SK-N-SH (cell line): ENCODE measurements at regions not wholly inside any gene's neighbourhood (a gene's known extent, or its start where the extent isn't known, plus 50 kb on each side); places are given as distances from the start of the nearest gene placed in this dataset.

ENCODE experiments used
- CTCF ChIA-PET: fragments of 300-600, 350-600 bp; formaldehyde crosslinking; extraction: SDS; loops from one replicate; lab custom pipeline; 2021; lab: Yijun Ruan, JAX
- POLR2A ChIA-PET: fragments of 350-600 bp; sonication (Branson Sonifier 250); formaldehyde crosslinking; extraction: SDS; loops from one replicate; lab custom pipeline; 2020; ENCODE audit warnings: antibody characterized with exemption, inconsistent platforms; lab: Yijun Ruan, JAX
- DNase-seq: peaks from one replicate; pipeline ENCODE4 v3.0.0; 2012
- H2AFZ ChIP-seq: fragments of 200-600 bp; sonication (generic); 2 replicates; pipeline ENCODE4 v1.8.1; 2016; ENCODE audit warnings: antibody characterized with exemption, mild to moderate bottlenecking, low read depth
- H3F3A ChIP-seq: fragments of 200-600 bp; sonication (generic); replicated peaks from 2 replicates; pipeline ENCODE3; 2016; ENCODE audit warnings: antibody characterized with exemption, mild to moderate bottlenecking; ENCODE audit not compliant: insufficient read depth
- H3K27ac ChIP-seq, 2 experiments: fragments of 200-500 bp in 1 of 2; fragments of 200-600 bp in 1 of 2; sonication (Bioruptor generic) in 1 of 2; sonication (generic), shearing (Covaris generic) in 1 of 2; 2 replicates each; pipeline versions ENCODE4 v1.5.1 to v1.6.1; 2014 to 2016; ENCODE audit warnings: low read depth in 2 of 2, inconsistent platforms in 1 of 2, low read length in 1 of 2, mild to moderate bottlenecking in 1 of 2, mixed read lengths in 1 of 2
- H3K27me3 ChIP-seq: fragments of 200-600 bp; sonication (generic), shearing (Covaris generic); 2 replicates; pipeline ENCODE4 v1.6.1; 2016; ENCODE audit warnings: mixed run types; ENCODE audit not compliant: insufficient read depth
- H3K36me3 ChIP-seq, 2 experiments: fragments of 200-500 bp in 1 of 2; fragments of 200-600 bp in 1 of 2; sonication (Bioruptor generic) in 1 of 2; sonication (generic) in 1 of 2; replicated peaks in 1 of 2; 2 replicates each; pipeline versions ENCODE3 to v1.5.1; 2014 to 2016; ENCODE audit warnings: low read length in 1 of 2, mild to moderate bottlenecking in 1 of 2; ENCODE audit not compliant: insufficient read depth in 2 of 2, control insufficient read depth in 1 of 2
- H3K4me1 ChIP-seq, 2 experiments: fragments of 200-500 bp in 1 of 2; fragments of 200-600 bp in 1 of 2; sonication (Bioruptor generic) in 1 of 2; sonication (generic), shearing (Covaris generic) in 1 of 2; 2 replicates each; pipeline versions ENCODE4 v1.5.1 to v1.6.1; 2014 to 2016; ENCODE audit warnings: low read depth in 1 of 2, low read length in 1 of 2, mixed run types in 1 of 2; ENCODE audit not compliant: insufficient read depth in 2 of 2, control insufficient read depth in 1 of 2
- H3K4me2 ChIP-seq: fragments of 200-600 bp; sonication (generic), shearing (Covaris generic); 2 replicates; pipeline ENCODE4 v1.6.1; 2017; ENCODE audit warnings: mixed run types
- H3K4me3 ChIP-seq, 2 experiments: fragments of 200-500 bp in 1 of 2; fragments of 200-600 bp in 1 of 2; sonication (Bioruptor generic) in 1 of 2; sonication (generic), shearing (Covaris generic) in 1 of 2; 2 replicates each; pipeline versions ENCODE4 v1.5.1 to v1.8.1; 2014 to 2016; ENCODE audit warnings: low read depth in 2 of 2, inconsistent platforms in 1 of 2, low read length in 1 of 2, mild to moderate bottlenecking in 1 of 2, mixed read lengths in 1 of 2, moderate library complexity in 1 of 2
- H3K79me2 ChIP-seq: fragments of 200-600 bp; sonication (generic); 2 replicates; pipeline ENCODE4 v1.8.1; 2017; ENCODE audit warnings: mild to moderate bottlenecking; ENCODE audit not compliant: insufficient read depth
- H3K9ac ChIP-seq: fragments of 200-600 bp; sonication (generic); 2 replicates; pipeline ENCODE4 v1.6.1; 2017; ENCODE audit warnings: mixed run types
- H3K9me2 ChIP-seq: fragments of 200-600 bp; sonication (generic); 2 replicates; pipeline ENCODE4 v1.6.1; 2017; ENCODE audit warnings: mixed run types
- H3K9me3 ChIP-seq: fragments of 200-600 bp; sonication (generic); 2 replicates; pipeline ENCODE4 v1.6.1; 2017; ENCODE audit warnings: mixed run types, mild to moderate bottlenecking, moderate library complexity
- H4K20me1 ChIP-seq: fragments of 200-600 bp; sonication (generic); 2 replicates; pipeline ENCODE4 v1.6.1; 2017; ENCODE audit warnings: mild to moderate bottlenecking, mixed run types; ENCODE audit not compliant: insufficient read depth
- CHD2 ChIP-seq: fragments of 150-350 bp; IDR thresholded peaks from 2 replicates; pipeline ENCODE4 v1.6.1; 2018; ENCODE audit warnings: low read length; ENCODE audit not compliant: partially characterized antibody
- ELF1 ChIP-seq: IDR thresholded peaks from 2 replicates; pipeline ENCODE4 v1.4.0; 2012
- EP300 ChIP-seq, 2 experiments: IDR thresholded peaks; 2 replicates each; pipeline versions ENCODE4 v1.4.0 to v1.6.1; 2012; ENCODE audit warnings: borderline replicate concordance in 1 of 2, low read depth in 1 of 2, low read length in 1 of 2
- FOSL2 ChIP-seq: IDR thresholded peaks from 2 replicates; pipeline ENCODE4 v1.4.0; 2012; ENCODE audit warnings: low read depth, mild to moderate bottlenecking, moderate library complexity, borderline replicate concordance
- GATA2 ChIP-seq: sonication (generic); formaldehyde crosslinking; IDR thresholded peaks from 2 replicates; pipeline ENCODE4 v1.5.0; 2020; ENCODE audit warnings: mild to moderate bottlenecking, missing genetic modification reagents
- IRF3 ChIP-seq: fragments of 150-350 bp; IDR thresholded peaks from 2 replicates; pipeline ENCODE4 v1.6.1; 2016; ENCODE audit warnings: mild to moderate bottlenecking, low read depth, low read length
- MXI1 ChIP-seq: IDR thresholded peaks from 2 replicates; pipeline ENCODE4 v1.6.1; 2012; ENCODE audit warnings: mild to moderate bottlenecking, low read depth, low read length, improper control_type of control experiment
- RFX5 ChIP-seq: IDR thresholded peaks from 2 replicates; pipeline ENCODE4 v1.6.1; 2012; ENCODE audit warnings: mild to moderate bottlenecking, improper control_type of control experiment, low read length
- RXRA ChIP-seq: IDR thresholded peaks from 2 replicates; pipeline ENCODE4 v1.4.0; 2012; ENCODE audit warnings: low read depth, mild to moderate bottlenecking, borderline replicate concordance
- SMC3 ChIP-seq: IDR thresholded peaks from 2 replicates; pipeline ENCODE4 v1.6.1; 2012; ENCODE audit warnings: low read depth, low read length, improper control_type of control experiment
- ZBTB33 ChIP-seq: IDR thresholded peaks from 2 replicates; pipeline ENCODE4 v1.4.0; 2012; ENCODE audit warnings: low read depth, borderline replicate concordance
- WGBS: methylation state at CpG from one replicate; pipeline ENCODE4 v1.1.6; 2017; ENCODE audit warnings: low lambda C conversion rate; 5-methylcytosine and 5-hydroxymethylcytosine counted together
- TF ChIP-seq, protein P1 (sequence below): fragments of 150-350 bp; IDR thresholded peaks from 2 replicates; pipeline ENCODE4 v1.6.1; 2017; ENCODE audit warnings: antibody characterized with exemption, low read length, low read depth, borderline replicate concordance
- TF ChIP-seq, protein P2 (sequence below): IDR thresholded peaks from 2 replicates; pipeline ENCODE4 v1.6.1; 2012; ENCODE audit warnings: mild to moderate bottlenecking, low read depth, low read length, moderate library complexity

- TF ChIP-seq IRF3, result no peak
Measured at GRCh38 chr14:87073880-87074570, 919.0 kb downstream of the GALC start (continued).

DNA sequence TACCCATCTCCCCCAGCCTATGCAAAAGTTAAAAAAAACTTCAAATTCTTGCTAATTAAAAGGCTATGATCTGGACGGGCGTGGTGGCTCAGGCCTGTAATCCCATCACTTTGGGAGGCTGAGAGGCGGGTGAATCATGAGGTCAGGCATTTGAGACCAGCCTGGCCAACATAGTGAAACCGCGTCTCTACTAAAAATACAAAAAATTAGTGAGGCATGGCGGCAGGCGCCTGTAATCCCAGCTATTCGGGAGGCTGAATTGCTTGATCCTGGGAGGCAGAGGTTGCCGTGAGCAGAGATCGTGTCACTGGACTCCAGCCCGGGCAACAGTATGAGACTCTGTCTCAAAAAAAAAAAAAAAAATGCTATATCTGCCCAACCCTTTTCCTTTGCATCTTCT lies 925.4 kb downstream of the GALC start:
- Histone ChIP-seq H3K9ac (no peak overlapping the region), H3K27ac (no peak overlapping the region), H3K27me3 (no peaks in the 10 kb centered on the region), H4K20me1 (no peaks in the 10 kb centered on the region), H3K36me3 (no peaks in the 10 kb centered on the region), H3K4me1 (no peaks in the 10 kb centered on the region), H3K4me3 (no peak overlapping the region), H3K9me3 (no peaks in the 10 kb centered on the region), H3K4me2 (no peak overlapping the region), H3K79me2 (no peaks in the 10 kb centered on the region), H3K9me2 (no peaks in the 10 kb centered on the region), H2AFZ (no peak overlapping the region), H3F3A (no peaks in the 10 kb centered on the region)
- ChIA-PET CTCF (no interaction called here), POLR2A (no interaction called here)
- no peak for DNase-seq
- WGBS, result 30% methylated on average over 11 of the region's 11 CpGs
- no peak for TF ChIP-seq GATA2 (CRISPR knock-in tag)

DNA sequence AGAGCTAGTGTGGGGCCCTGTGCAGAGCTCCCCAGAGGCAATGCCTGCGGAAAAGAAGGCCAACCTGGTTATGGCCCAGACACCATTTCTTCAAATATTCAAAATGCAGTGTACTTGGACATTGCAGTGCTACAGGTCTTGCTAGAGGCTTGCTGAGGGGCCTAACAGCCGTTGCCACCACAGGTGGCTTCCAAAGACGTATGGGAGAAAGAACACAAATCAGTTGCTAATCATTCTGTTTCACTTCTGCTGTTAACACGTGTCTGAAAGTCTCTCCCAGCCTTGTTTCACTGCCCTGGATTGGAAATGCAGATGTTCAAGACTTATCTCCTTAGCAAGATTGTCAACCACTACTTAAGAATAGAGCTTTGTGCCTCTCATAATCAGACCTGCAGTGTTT lies 925.9 kb downstream of the GALC start:
- WGBS, result 6% methylated on average over 4 of the region's 4 CpGs

More for the DNA sequence above, 925.9 kb downstream of the GALC start:
- no peak for TF ChIP-seq RXRA
- TF ChIP-seq GATA2 (CRISPR knock-in tag), result no peak
- no peak for TF ChIP-seq SMC3
- no peak for TF ChIP-seq ZBTB33
- TF ChIP-seq FOSL2, result no peak
- TF ChIP-seq EP300 (IDR thresholded peaks at IDR 0.05; ENCODE audit: borderline replicate concordance in 1 of 2, low read depth in 1 of 2, low read length in 1 of 2), result no peak
- TF ChIP-seq, protein P1, sequence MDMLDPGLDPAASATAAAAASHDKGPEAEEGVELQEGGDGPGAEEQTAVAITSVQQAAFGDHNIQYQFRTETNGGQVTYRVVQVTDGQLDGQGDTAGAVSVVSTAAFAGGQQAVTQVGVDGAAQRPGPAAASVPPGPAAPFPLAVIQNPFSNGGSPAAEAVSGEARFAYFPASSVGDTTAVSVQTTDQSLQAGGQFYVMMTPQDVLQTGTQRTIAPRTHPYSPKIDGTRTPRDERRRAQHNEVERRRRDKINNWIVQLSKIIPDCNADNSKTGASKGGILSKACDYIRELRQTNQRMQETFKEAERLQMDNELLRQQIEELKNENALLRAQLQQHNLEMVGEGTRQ, result no peak
- no peak for TF ChIP-seq CHD2
- TF ChIP-seq RFX5, result no peak
- no peak for TF ChIP-seq ELF1
- TF ChIP-seq MXI1, result no peak
- TF ChIP-seq, protein P2, sequence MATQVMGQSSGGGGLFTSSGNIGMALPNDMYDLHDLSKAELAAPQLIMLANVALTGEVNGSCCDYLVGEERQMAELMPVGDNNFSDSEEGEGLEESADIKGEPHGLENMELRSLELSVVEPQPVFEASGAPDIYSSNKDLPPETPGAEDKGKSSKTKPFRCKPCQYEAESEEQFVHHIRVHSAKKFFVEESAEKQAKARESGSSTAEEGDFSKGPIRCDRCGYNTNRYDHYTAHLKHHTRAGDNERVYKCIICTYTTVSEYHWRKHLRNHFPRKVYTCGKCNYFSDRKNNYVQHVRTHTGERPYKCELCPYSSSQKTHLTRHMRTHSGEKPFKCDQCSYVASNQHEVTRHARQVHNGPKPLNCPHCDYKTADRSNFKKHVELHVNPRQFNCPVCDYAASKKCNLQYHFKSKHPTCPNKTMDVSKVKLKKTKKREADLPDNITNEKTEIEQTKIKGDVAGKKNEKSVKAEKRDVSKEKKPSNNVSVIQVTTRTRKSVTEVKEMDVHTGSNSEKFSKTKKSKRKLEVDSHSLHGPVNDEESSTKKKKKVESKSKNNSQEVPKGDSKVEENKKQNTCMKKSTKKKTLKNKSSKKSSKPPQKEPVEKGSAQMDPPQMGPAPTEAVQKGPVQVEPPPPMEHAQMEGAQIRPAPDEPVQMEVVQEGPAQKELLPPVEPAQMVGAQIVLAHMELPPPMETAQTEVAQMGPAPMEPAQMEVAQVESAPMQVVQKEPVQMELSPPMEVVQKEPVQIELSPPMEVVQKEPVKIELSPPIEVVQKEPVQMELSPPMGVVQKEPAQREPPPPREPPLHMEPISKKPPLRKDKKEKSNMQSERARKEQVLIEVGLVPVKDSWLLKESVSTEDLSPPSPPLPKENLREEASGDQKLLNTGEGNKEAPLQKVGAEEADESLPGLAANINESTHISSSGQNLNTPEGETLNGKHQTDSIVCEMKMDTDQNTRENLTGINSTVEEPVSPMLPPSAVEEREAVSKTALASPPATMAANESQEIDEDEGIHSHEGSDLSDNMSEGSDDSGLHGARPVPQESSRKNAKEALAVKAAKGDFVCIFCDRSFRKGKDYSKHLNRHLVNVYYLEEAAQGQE, result no peak
- H2AFZ ChIP-seq, result no peak overlapping the region
- no peaks in the 10 kb centered on the region for H3F3A ChIP-seq
- DNase-seq, result no peak
- H3K27ac ChIP-seq, result no peak overlapping the region
- no peaks in the 10 kb centered on the region for H3K27me3 ChIP-seq
- H3K4me1 ChIP-seq, result no peaks in the 10 kb centered on the region
- ChIA-PET POLR2A (no interaction called here), CTCF (no interaction called here)
- H3K9me3 ChIP-seq, result no peaks in the 10 kb centered on the region
- H3K79me2 ChIP-seq, result no peaks in the 10 kb centered on the region
- H3K4me3 ChIP-seq, result no peak overlapping the region
- H3K4me2 ChIP-seq, result no peak overlapping the region
- no peaks in the 10 kb centered on the region for H3K36me3 ChIP-seq
- no peak overlapping the region for H3K9ac ChIP-seq
- H4K20me1 ChIP-seq, result no peaks in the 10 kb centered on the region
- no peaks in the 10 kb centered on the region for H3K9me2 ChIP-seq
